HCT116 (cell line): ENCODE measurements at regions not wholly inside any gene's neighbourhood (a gene's known extent, or its start where the extent isn't known, plus 50 kb on each side); places are given as distances from the start of the nearest gene placed in this dataset.

Experiments used
- ATAC-seq: fragments of 200-7000 bp; cut with Tn5 transposase; 2 replicates; pipeline ENCODE4 v1.9.1; 2020; ENCODE audit warnings: mild to moderate bottlenecking, moderate library complexity
- BruUV-seq: library from RNA; stranded (reverse); fragments of 400-500 nt; replicated peaks from 2 replicates; lab custom pipeline; 2021; lab: Mats Ljungman, UMichigan
- CTCF ChIA-PET: fragments of 300-600 bp; sonication (Branson Sonifier 250); formaldehyde crosslinking; loops from one replicate; lab custom pipeline; 2021; ENCODE audit warnings: antibody characterized with exemption; lab: Charles Lee
- POLR2A ChIA-PET: fragments of 300-600, 350-600 bp; sonication (Branson Sonifier 250); formaldehyde crosslinking; loops from one replicate; lab custom pipeline; 2021; ENCODE audit warnings: antibody characterized with exemption; lab: Charles Lee
- RAD21 ChIA-PET, 2 experiments: fragments of 300-600 bp; sonication (Branson Sonifier 250); formaldehyde crosslinking; loops; one replicate each; lab custom pipeline; 2023; ENCODE audit warnings: low total read pairs in 2 of 2; ENCODE audit not compliant: uncharacterized antibody in 2 of 2, unreplicated experiment in 2 of 2, low non-redundant PET in 1 of 2; lab: Charles Lee
- DNase-seq: peaks from one replicate; pipeline ENCODE4 v3.0.0-alpha.2; 2010; ENCODE audit warnings: low read depth, low spot score
- H2AFZ ChIP-seq: fragments of 200-600 bp; shearing (Covaris generic), sonication (generic); 2 replicates; pipeline ENCODE4 v1.6.1; 2017; ENCODE audit warnings: low read depth, mixed run types, mixed read lengths, antibody characterized with exemption, low read length; ENCODE audit not compliant: poor library complexity, severe bottlenecking
- H3K27ac ChIP-seq: 2 replicates; pipeline ENCODE4 v1.5.1; 2012; ENCODE audit warnings: low read depth, low read length
- H3K27me3 ChIP-seq: fragments of 200-600 bp; sonication (generic); 2 replicates; pipeline ENCODE4 v1.6.1; 2016; ENCODE audit warnings: mixed run types, low read length, mixed read lengths; ENCODE audit not compliant: insufficient read depth
- H3K36me3 ChIP-seq, 2 experiments: fragments of 200-500 bp in 1 of 2; fragments of 200-600 bp in 1 of 2; sonication (Bioruptor generic) in 1 of 2; sonication (generic) in 1 of 2; 2 replicates each; pipeline versions ENCODE4 v1.5.1 to v1.6.1; 2014 to 2016; ENCODE audit warnings: low read length in 2 of 2, inconsistent platforms in 1 of 2, mixed read lengths in 1 of 2, mixed run types in 1 of 2; ENCODE audit not compliant: insufficient read depth in 2 of 2, control insufficient read depth in 1 of 2
- H3K4me1 ChIP-seq, 2 experiments: fragments of 200-600 bp in 1 of 2; sonication (generic) in 1 of 2; 2 replicates each; pipeline versions ENCODE4 v1.5.1 to v1.6.1; 2012 to 2017; ENCODE audit warnings: low read length in 2 of 2, inconsistent platforms in 1 of 2, mild to moderate bottlenecking in 1 of 2, mixed read lengths in 1 of 2, mixed run types in 1 of 2, moderate library complexity in 1 of 2; ENCODE audit not compliant: insufficient read depth in 2 of 2, control insufficient read depth in 1 of 2
- H3K4me2 ChIP-seq: fragments of 200-600 bp; sonication (generic); 2 replicates; pipeline ENCODE4 v1.6.1; 2017; ENCODE audit warnings: mixed run types, low read length, mixed read lengths
- H3K4me3 ChIP-seq, 2 experiments: fragments of 200-600 bp in 1 of 2; sonication (generic) in 1 of 2; replicated peaks in 1 of 2; 2 replicates each; pipeline ENCODE4 v1.5.1; 2011 to 2016; ENCODE audit warnings: low read length in 2 of 2, control low read depth in 1 of 2, low read depth in 1 of 2, mild to moderate bottlenecking in 1 of 2, mixed read lengths in 1 of 2, mixed run types in 1 of 2
- H3K79me2 ChIP-seq: fragments of 200-600 bp; sonication (generic); 2 replicates; pipeline ENCODE4 v1.6.1; 2017; ENCODE audit warnings: mild to moderate bottlenecking, mixed run types, low read length, moderate library complexity, mixed read lengths; ENCODE audit not compliant: insufficient read depth
- H3K9ac ChIP-seq: fragments of 200-600 bp; sonication (generic); 2 replicates; pipeline ENCODE4 v1.6.1; 2016; ENCODE audit warnings: low read length, mixed read lengths
- H3K9me2 ChIP-seq: fragments of 200-600 bp; sonication (generic), shearing (Covaris generic); 2 replicates; pipeline ENCODE4 v1.6.1; 2017; ENCODE audit warnings: mixed run types, mild to moderate bottlenecking, moderate library complexity; ENCODE audit not compliant: insufficient read depth
- H3K9me3 ChIP-seq, 2 experiments: fragments of 200-500 bp in 1 of 2; fragments of 200-600 bp in 1 of 2; sonication (Bioruptor generic) in 1 of 2; sonication (generic) in 1 of 2; 2 replicates each; pipeline ENCODE4 v1.6.1; 2014 to 2017; ENCODE audit warnings: low read length in 2 of 2, mixed read lengths in 2 of 2, inconsistent platforms in 1 of 2, low read depth in 1 of 2, mild to moderate bottlenecking in 1 of 2, mixed run types in 1 of 2, moderate library complexity in 1 of 2; ENCODE audit not compliant: control insufficient read depth in 1 of 2, insufficient read depth in 1 of 2
- H4K20me1 ChIP-seq: fragments of 200-600 bp; sonication (generic), shearing (Covaris generic); 2 replicates; pipeline ENCODE4 v1.6.1; 2017; ENCODE audit warnings: mixed run types, mild to moderate bottlenecking, moderate library complexity; ENCODE audit not compliant: insufficient read depth
- ATF3 ChIP-seq: IDR thresholded peaks from 2 replicates; pipeline ENCODE4 v1.6.1; 2012
- CBX3 ChIP-seq: IDR thresholded peaks from 2 replicates; pipeline ENCODE4 v1.6.1; 2012; ENCODE audit warnings: low read depth
- CTCF ChIP-seq, 3 experiments: fragments of 200-600 bp in 1 of 3; sonication (generic) in 1 of 3; IDR thresholded peaks in 2 of 3; conservative IDR thresholded peaks in 1 of 3; 2 replicates each; pipeline ENCODE4 v1.5.1; 2012 to 2017; ENCODE audit warnings: low read depth in 2 of 3, low read length in 2 of 3, antibody characterized with exemption in 1 of 3, borderline replicate concordance in 1 of 3, control low read depth in 1 of 3, mild to moderate bottlenecking in 1 of 3, mixed read lengths in 1 of 3, mixed run types in 1 of 3, moderate library complexity in 1 of 3; ENCODE audit not compliant: insufficient read depth in 1 of 3
- ELF1 ChIP-seq: IDR thresholded peaks from 2 replicates; pipeline ENCODE4 v1.6.1; 2012; ENCODE audit warnings: low read depth, borderline replicate concordance
- FOSL1 ChIP-seq: IDR thresholded peaks from 2 replicates; pipeline ENCODE4 v1.6.1; 2012; ENCODE audit warnings: low read depth
- MAX ChIP-seq: IDR thresholded peaks from 2 replicates; pipeline ENCODE4 v1.6.1; 2012
- POLR2A ChIP-seq: IDR thresholded peaks from 2 replicates; pipeline ENCODE4 v1.7.0; 2011; ENCODE audit warnings: borderline replicate concordance; ENCODE audit not compliant: insufficient read depth, insufficient read length; ENCODE audit errors: extremely low read depth
- POLR2AphosphoS5 ChIP-seq: IDR thresholded peaks from 2 replicates; pipeline ENCODE4 v1.6.1; 2011; ENCODE audit warnings: mild to moderate bottlenecking, low read depth, low read length, moderate library complexity
- SIN3A ChIP-seq: IDR thresholded peaks from 2 replicates; pipeline ENCODE4 v1.6.1; 2012; ENCODE audit warnings: low read depth
- SRF ChIP-seq: IDR thresholded peaks from 2 replicates; pipeline ENCODE4 v1.6.1; 2012; ENCODE audit warnings: low read depth
- TCF7L2 ChIP-seq: IDR thresholded peaks from 2 replicates; pipeline ENCODE4 v1.7.0; 2011; ENCODE audit warnings: borderline replicate concordance, inconsistent platforms; ENCODE audit not compliant: insufficient read depth, insufficient read length; ENCODE audit errors: extremely low read depth
- ZBTB33 ChIP-seq: IDR thresholded peaks from 2 replicates; pipeline ENCODE4 v1.6.1; 2011; ENCODE audit warnings: mild to moderate bottlenecking, low read length, moderate library complexity; ENCODE audit not compliant: insufficient replicate concordance; ENCODE audit errors: extremely low read depth
- ZNF274 ChIP-seq: fragments of 200-500 bp; sonication (Bioruptor generic); IDR thresholded peaks from 2 replicates; pipeline ENCODE4 v1.6.1; 2014; ENCODE audit warnings: mild to moderate bottlenecking, low read depth, low read length, inconsistent platforms
- intact Hi-C: fragments of 100-400 bp; cut with micrococcal nuclease; formaldehyde crosslinking; loops from 2 replicates; pipeline ENCODE4 v1.10.0; 2022

- POLR2A ChIA-PET, result no interaction called here
- Histone ChIP-seq H3K9ac (no peak overlapping the region), H3K27me3 (no peaks in the 10 kb centered on the region), H3K9me3 (no peaks in the 10 kb centered on the region), H3K4me1 (no peaks in the 10 kb centered on the region), H2AFZ (no peak overlapping the region), H3K4me3 (no peak overlapping the region), H3K4me2 (no peak overlapping the region), H3K9me2 (no peaks in the 10 kb centered on the region), H3K79me2 (no peaks in the 10 kb centered on the region), H4K20me1 (no peaks in the 10 kb centered on the region), H3K36me3 (no peaks in the 10 kb centered on the region), H3K27ac (no peak overlapping the region)
- no TSS peak for BruUV-seq
- intact Hi-C loops, result no loop called here
- ATAC-seq (no peak), DNase-seq (no peak)
- TF ChIP-seq SRF, result no peak
- no peak for TF ChIP-seq CTCF (IDR thresholded peaks at IDR 0.05 in 2 of 3, conservative IDR thresholded peaks at IDR 0.05 in 1 of 3; ENCODE audit: borderline replicate concordance in 1 of 3, insufficient read depth in 1 of 3, low read depth in 2 of 3, low read length in 2 of 3)
- no peak for TF ChIP-seq ATF3
- no peak for TF ChIP-seq POLR2AphosphoS5
- TF ChIP-seq FOSL1, result no peak
- no peak for TF ChIP-seq ZNF274
- no peak for TF ChIP-seq POLR2A
- TF ChIP-seq SIN3A, result no peak
- TF ChIP-seq CBX3, result no peak
- TF ChIP-seq ELF1, result no peak
- TF ChIP-seq TCF7L2, result no peak
- TF ChIP-seq MAX, result no peak
- TF ChIP-seq ZBTB33, result no peak
- CTCF ChIA-PET, result no interaction called here
- RAD21 ChIA-PET, result no interaction called here
These were observed 342.0 kb downstream of the SIPA1L2 start for GRCh38 chr1:232287676-232288569.
